Astrocyte of the cerebellum (primary cell): ENCODE measurements at regions not wholly inside any gene's neighbourhood (a gene's known extent, or its start where the extent isn't known, plus 50 kb on each side); places are given as distances from the start of the nearest gene placed in this dataset.

ENCODE experiments used
- DNase-seq: peaks from one replicate; pipeline ENCODE4 v3.0.0-alpha.2; 2011; ENCODE audit warnings: low read depth
- H3K4me3 ChIP-seq: 2 replicates; pipeline ENCODE4 v1.5.1; 2011; ENCODE audit warnings: mild to moderate bottlenecking, low read depth, low read length, moderate library complexity
- CTCF ChIP-seq: IDR thresholded peaks from 2 replicates; pipeline ENCODE4 v1.5.1; 2012; ENCODE audit warnings: low read length, low read depth, moderate library complexity, mild to moderate bottlenecking; ENCODE audit errors: missing control alignments
- in situ Hi-C: cut with HindIII; loops from 2 replicates; pipeline ENCODE4 v1.10.0; 2017; ENCODE audit warnings: low sequenced_read_pairs

DNA sequence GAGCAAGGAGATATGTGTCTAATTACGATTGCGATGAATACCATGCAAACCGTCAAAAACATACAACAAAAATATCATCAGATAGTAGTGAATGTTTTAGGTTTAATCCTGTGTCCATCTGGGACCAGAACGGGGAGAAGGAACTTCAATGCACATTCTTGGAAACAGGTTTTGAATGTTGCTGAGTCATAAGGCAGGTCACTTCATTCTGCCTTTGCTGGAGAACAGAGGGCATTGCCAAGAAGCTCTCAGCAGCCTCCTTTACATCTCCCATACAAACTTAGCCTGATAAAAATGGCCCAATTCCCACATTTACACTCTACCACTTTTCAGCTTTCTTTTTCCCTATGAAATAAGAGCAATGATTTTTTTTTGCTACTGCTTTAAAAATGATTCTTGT lies 78.0 kb upstream of the KCNJ6 start:
- H3K4me3 ChIP-seq = no peak overlapping the region
- no peak for DNase-seq
- in situ Hi-C loops = no loop called here

GRCh38 chr21:38012672-38013071 lies 96.4 kb upstream of the KCNJ6 start:
- no peak overlapping the region for H3K4me3 ChIP-seq
- in situ Hi-C loops = no loop called here
- no peak for TF ChIP-seq CTCF
- no peak for DNase-seq

More for the DNA sequence above, 78.0 kb upstream of the KCNJ6 start:
- no peak for TF ChIP-seq CTCF

GRCh38 chr21:38013741-38014140 lies 97.5 kb upstream of the KCNJ6 start:
- no peak for DNase-seq

DNA sequence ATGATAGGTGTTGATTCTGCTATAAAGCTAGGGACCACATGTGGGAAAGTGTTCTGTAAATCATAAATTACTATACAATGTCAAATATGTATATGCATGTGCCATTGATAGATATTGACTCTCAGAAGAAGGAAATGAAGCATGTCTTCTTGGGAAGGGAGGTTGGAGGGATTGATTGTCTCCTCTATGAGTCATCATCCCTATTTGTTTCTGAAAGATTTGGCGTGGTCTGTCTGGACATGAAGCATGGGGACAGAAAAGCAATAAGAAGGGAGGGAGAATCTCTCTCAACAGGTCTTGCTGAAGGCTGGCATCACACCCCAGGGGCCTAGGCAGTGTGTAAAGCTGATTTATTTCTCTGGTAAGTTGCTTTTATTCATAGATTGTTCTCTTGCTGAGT lies 98.0 kb upstream of the KCNJ6 start:
- TF ChIP-seq CTCF = no peak
- no peak overlapping the region for H3K4me3 ChIP-seq
- DNase-seq = no peak
- in situ Hi-C loops = no loop called here

More at GRCh38 chr21:38013741-38014140, 97.5 kb upstream of the KCNJ6 start:
- no peak overlapping the region for H3K4me3 ChIP-seq
- in situ Hi-C loops = no loop called here
- no peak for TF ChIP-seq CTCF

- in situ Hi-C loops = no loop called here
- DNase-seq = no peak
- no peak overlapping the region for H3K4me3 ChIP-seq
- no peak for TF ChIP-seq CTCF
These were observed 111.7 kb upstream of the KCNJ6 start for GRCh38 chr21:38027901-38028498.

- no peak overlapping the region for H3K4me3 ChIP-seq
- TF ChIP-seq CTCF = no peak
- no peak for DNase-seq
- in situ Hi-C loops = no loop called here
These were observed 116.0 kb upstream of the KCNJ6 start for GRCh38 chr21:38032082-38032801.
